Ascending aorta (tissue), 2 donors: ENCODE measurements at regions not wholly inside any gene's neighbourhood (a gene's known extent, or its start where the extent isn't known, plus 50 kb on each side); places are given as distances from the start of the nearest gene placed in this dataset.
"Not testable (repeated sequence)": the region's sequence is repeated elsewhere in the genome, so short reads cannot be mapped to it uniquely, and the experiment has no call there.

Experiments
- DNase-seq, 2 donors: peaks; one replicate each; pipeline ENCODE4 v3.0.0-alpha.2; 2019; ENCODE audit warnings: low spot score in 2 of 2
- H3K27ac ChIP-seq, 2 donors: fragments of 200-600 bp; sonication (generic); one replicate each; pipeline ENCODE4 v1.5.1; 2016 to 2017; ENCODE audit warnings: mild to moderate bottlenecking in 1 of 2
- H3K27me3 ChIP-seq: fragments of 200-600 bp; sonication (generic); one replicate; pipeline ENCODE4 v1.5.1; 2017
- H3K36me3 ChIP-seq, 2 donors: fragments of 200-600 bp; sonication (generic); one replicate each; pipeline ENCODE4 v1.5.1; 2016
- H3K4me1 ChIP-seq, 2 donors: fragments of 200-600 bp; sonication (generic); one replicate each; pipeline ENCODE4 v1.5.1; 2016 to 2017; ENCODE audit warnings: mild to moderate bottlenecking in 1 of 2
- H3K4me3 ChIP-seq, 2 donors: fragments of 200-600 bp; sonication (generic); one replicate each; pipeline ENCODE4 v1.5.1; 2016 to 2017; ENCODE audit warnings: mild to moderate bottlenecking in 1 of 2
- H3K9me3 ChIP-seq, 2 donors: fragments of 200-600 bp; sonication (generic); one replicate each; pipeline ENCODE4 v1.5.1; 2016
- intact Hi-C: fragments of 100-400 bp; cut with DNase I; formaldehyde crosslinking; loops from one replicate; pipeline ENCODE4 v1.15.1; 2023
- TF ChIP-seq, protein P1 (sequence below), 3 experiments: fragments of 200-600 bp in 2 of 3; fragments of 450-650 bp in 1 of 3; sonication (generic) in 2 of 3; IDR thresholded peaks; one replicate each; pipeline ENCODE4 v1.5.1; 2016 to 2019; ENCODE audit warnings: antibody characterized with exemption in 3 of 3, mild to moderate bottlenecking in 1 of 3, moderate library complexity in 1 of 3

GRCh38 chr3:68535782-68536181 lies 396.6 kb downstream of the TAFA4 start:
- TF ChIP-seq, protein P1, sequence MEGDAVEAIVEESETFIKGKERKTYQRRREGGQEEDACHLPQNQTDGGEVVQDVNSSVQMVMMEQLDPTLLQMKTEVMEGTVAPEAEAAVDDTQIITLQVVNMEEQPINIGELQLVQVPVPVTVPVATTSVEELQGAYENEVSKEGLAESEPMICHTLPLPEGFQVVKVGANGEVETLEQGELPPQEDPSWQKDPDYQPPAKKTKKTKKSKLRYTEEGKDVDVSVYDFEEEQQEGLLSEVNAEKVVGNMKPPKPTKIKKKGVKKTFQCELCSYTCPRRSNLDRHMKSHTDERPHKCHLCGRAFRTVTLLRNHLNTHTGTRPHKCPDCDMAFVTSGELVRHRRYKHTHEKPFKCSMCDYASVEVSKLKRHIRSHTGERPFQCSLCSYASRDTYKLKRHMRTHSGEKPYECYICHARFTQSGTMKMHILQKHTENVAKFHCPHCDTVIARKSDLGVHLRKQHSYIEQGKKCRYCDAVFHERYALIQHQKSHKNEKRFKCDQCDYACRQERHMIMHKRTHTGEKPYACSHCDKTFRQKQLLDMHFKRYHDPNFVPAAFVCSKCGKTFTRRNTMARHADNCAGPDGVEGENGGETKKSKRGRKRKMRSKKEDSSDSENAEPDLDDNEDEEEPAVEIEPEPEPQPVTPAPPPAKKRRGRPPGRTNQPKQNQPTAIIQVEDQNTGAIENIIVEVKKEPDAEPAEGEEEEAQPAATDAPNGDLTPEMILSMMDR (IDR thresholded peaks at IDR 0.05): no peak
- Histone ChIP-seq H3K27me3 (no peaks in the 10 kb centered on the region), H3K4me1 (no peaks in the 10 kb centered on the region), H3K27ac (no peak overlapping the region), H3K36me3 (no peaks in the 10 kb centered on the region), H3K4me3 (no peak overlapping the region), H3K9me3 (no peaks in the 10 kb centered on the region)
- DNase-seq: no peak
- intact Hi-C loops: no loop called here

DNA sequence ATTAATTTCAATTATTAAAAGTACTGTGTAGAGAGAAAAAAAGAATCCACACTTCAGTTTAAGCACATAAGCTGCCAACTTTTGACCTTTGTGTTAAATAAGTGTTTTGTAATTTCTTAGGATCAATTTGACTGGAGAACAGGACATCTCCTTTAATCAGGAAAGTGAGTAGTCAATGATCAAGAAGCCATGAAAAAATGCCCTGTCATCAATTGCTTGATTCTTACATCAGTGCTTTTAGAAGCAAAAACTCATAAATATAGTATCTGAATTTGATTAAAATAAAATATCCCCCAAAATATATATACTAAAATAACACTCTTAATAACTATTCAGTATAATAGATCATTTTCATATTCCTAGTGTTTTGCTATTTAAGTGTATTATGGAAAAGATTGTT lies 409.0 kb downstream of the TAFA4 start:
- intact Hi-C loops: no loop called here
- TF ChIP-seq, protein P1 (IDR thresholded peaks at IDR 0.05): no peak
- Histone ChIP-seq H3K27me3 (no peaks in the 10 kb centered on the region), H3K4me1 (no peaks in the 10 kb centered on the region), H3K36me3 (no peaks in the 10 kb centered on the region), H3K27ac (no peak overlapping the region), H3K9me3 (no peaks in the 10 kb centered on the region), H3K4me3 (no peak overlapping the region)
- no peak for DNase-seq

DNA sequence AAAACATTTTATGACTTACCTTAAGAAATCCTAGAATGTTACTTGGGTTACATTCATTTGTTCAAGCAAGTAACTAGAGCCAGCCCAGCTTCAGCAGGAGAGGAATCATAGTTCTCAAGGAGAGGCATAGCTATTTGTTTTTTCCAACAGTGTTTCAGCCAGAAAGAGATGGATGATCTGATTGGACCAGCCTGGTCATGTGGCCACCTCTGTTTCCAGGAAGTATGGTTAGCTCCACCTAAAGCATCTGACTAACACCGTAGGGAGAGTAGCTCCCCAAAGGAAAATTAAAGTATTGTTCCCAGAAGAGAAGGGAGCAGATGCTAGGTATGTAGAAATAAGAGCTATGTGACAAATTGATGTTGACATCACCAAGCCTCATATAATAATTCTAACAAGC lies 417.1 kb downstream of the TAFA4 start:
- Histone ChIP-seq H3K27ac (no peak overlapping the region), H3K4me3 (no peak overlapping the region), H3K4me1 (no peaks in the 10 kb centered on the region), H3K36me3 (no peaks in the 10 kb centered on the region), H3K27me3 (no peaks in the 10 kb centered on the region), H3K9me3 (no peaks in the 10 kb centered on the region)
- TF ChIP-seq, protein P1 (IDR thresholded peaks at IDR 0.05): no peak
- no peak for DNase-seq
- intact Hi-C loops: no loop called here

DNA sequence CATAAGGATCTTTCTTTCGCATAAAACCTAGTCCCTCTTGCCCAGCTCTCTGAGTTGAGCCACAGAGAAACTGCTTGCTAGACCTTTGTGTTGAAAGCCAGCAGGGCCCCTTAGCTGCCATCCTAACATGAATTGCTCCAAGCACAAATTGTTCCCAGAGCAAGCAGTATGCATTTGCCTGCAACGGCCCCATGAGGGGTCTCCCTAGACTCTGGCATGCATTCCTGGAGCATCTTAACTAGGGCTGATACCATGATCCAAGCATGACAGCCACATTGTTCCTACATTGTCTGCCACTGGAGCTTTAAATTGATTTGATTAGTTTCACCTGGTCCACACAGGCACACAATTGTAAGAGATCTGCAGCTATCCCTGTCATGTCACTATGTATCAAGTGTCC lies 428.1 kb downstream of the TAFA4 start:
- Histone ChIP-seq H3K4me3 (no peak overlapping the region), H3K27ac (no peak overlapping the region), H3K9me3 (no peaks in the 10 kb centered on the region), H3K36me3 (no peaks in the 10 kb centered on the region), H3K4me1 (no peaks in the 10 kb centered on the region), H3K27me3 (no peaks in the 10 kb centered on the region)
- TF ChIP-seq, protein P1 (IDR thresholded peaks at IDR 0.05): no peak
- DNase-seq: no peak
- intact Hi-C loops: no loop called here

- H3K27ac ChIP-seq, H3K4me1 ChIP-seq, H3K36me3 ChIP-seq, DNase-seq, intact Hi-C loops, H3K4me3 ChIP-seq, H3K27me3 ChIP-seq, H3K9me3 ChIP-seq: not testable (repeated sequence)
Measured at GRCh38 chr3:68485845-68486244, 446.5 kb downstream of the TAFA4 start.

DNA sequence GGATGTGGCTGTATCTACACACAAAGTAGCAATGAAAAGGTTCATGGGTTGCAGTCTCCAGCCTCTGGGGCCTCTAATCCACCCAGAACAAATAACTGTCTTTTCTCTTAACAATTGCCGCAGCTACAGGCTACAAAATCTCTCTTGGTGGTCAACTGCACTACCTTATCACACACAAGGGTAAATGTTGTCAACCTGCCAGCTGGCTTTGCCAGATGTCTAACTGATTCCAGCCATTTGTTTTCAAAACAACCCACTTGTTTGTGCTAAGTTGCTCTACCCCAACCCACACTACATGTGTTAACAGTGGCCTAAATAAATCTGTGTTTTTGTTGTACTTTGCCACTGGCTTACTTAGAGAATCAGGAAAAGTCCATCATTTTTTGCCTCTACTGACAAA lies 447.3 kb downstream of the TAFA4 start:
- Histone ChIP-seq H3K27me3 (no peaks in the 10 kb centered on the region), H3K4me1 (no peaks in the 10 kb centered on the region), H3K4me3 (no peak overlapping the region), H3K9me3 (no peaks in the 10 kb centered on the region), H3K27ac (no peak overlapping the region), H3K36me3 (no peaks in the 10 kb centered on the region)
- intact Hi-C loops: no loop called here
- no peak for DNase-seq
- TF ChIP-seq, protein P1 (IDR thresholded peaks at IDR 0.05): no peak
